IMR-90 (cell line): ENCODE measurements at regions not wholly inside any gene's neighbourhood (a gene's known extent, or its start where the extent isn't known, plus 50 kb on each side); places are given as distances from the start of the nearest gene placed in this dataset.

Source experiments
- ATAC-seq: fragments of 200-7000 bp; cut with Tn5 transposase; 2 replicates; pipeline ENCODE4 v1.9.1; 2020; ENCODE audit warnings: low read depth, mild to moderate bottlenecking, moderate library complexity
- BruUV-seq: library from RNA; stranded (reverse); fragments of 400-500 nt; replicated peaks from 2 replicates; lab custom pipeline; 2021; lab: Mats Ljungman, UMichigan
- CTCF ChIA-PET: fragments of 300-600 bp; formaldehyde crosslinking; extraction: SDS; loops from one replicate; lab custom pipeline; 2021; ENCODE audit warnings: antibody characterized with exemption; lab: Yijun Ruan, JAX
- POLR2A ChIA-PET: fragments of 300-600 bp; sonication (Branson Sonifier 250); formaldehyde crosslinking; loops from one replicate; lab custom pipeline; 2022; ENCODE audit warnings: antibody characterized with exemption; ENCODE audit not compliant: unreplicated experiment; lab: Charles Lee
- DNase-seq: peaks from one replicate; pipeline ENCODE4 v3.0.0; 2013
- H2AFZ ChIP-seq: replicated peaks from 2 replicates; pipeline ENCODE3; 2013; ENCODE audit warnings: low read length, mild to moderate bottlenecking; ENCODE audit not compliant: poor library complexity
- H2AK5ac ChIP-seq: 2 replicates; pipeline ENCODE4 v1.6.1; 2013; ENCODE audit warnings: low read depth, low read length, inconsistent platforms
- H2AK9ac ChIP-seq: replicated peaks from 2 replicates; pipeline ENCODE3; 2013; ENCODE audit warnings: mild to moderate bottlenecking, low read depth, low read length, moderate library complexity; ENCODE audit not compliant: poor library complexity
- H2BK120ac ChIP-seq: 2 replicates; pipeline ENCODE4 v1.6.1; 2013; ENCODE audit warnings: low read depth, low read length, inconsistent platforms
- H2BK15ac ChIP-seq: 3 replicates; pipeline ENCODE4 v1.6.1; 2013; ENCODE audit warnings: low read depth, low read length, inconsistent platforms
- H2BK20ac ChIP-seq: 2 replicates; pipeline ENCODE4 v1.6.1; 2013; ENCODE audit warnings: low read depth, mild to moderate bottlenecking, inconsistent platforms, low read length, moderate library complexity
- H2BK5ac ChIP-seq: 2 replicates; pipeline ENCODE4 v1.6.1; 2013; ENCODE audit warnings: mild to moderate bottlenecking, low read depth, low read length, inconsistent platforms; ENCODE audit not compliant: poor library complexity, severe bottlenecking
- H3K14ac ChIP-seq: replicated peaks from 2 replicates; pipeline ENCODE4 v1.6.1; 2013; ENCODE audit warnings: low read depth, low read length, inconsistent platforms
- H3K18ac ChIP-seq: 2 replicates; pipeline ENCODE4 v1.6.1; 2013; ENCODE audit warnings: low read depth, low read length, control low read depth
- H3K23ac ChIP-seq: 2 replicates; pipeline ENCODE4 v1.6.1; 2013; ENCODE audit warnings: low read depth, low read length, inconsistent platforms
- H3K27ac ChIP-seq: 2 replicates; pipeline ENCODE4 v1.5.1; 2013; ENCODE audit warnings: mild to moderate bottlenecking, control low read depth, low read length; ENCODE audit not compliant: insufficient read depth
- H3K27me3 ChIP-seq: 2 replicates; pipeline ENCODE4 v1.6.1; 2013; ENCODE audit warnings: low read length; ENCODE audit not compliant: control insufficient read depth, insufficient read depth
- H3K36me3 ChIP-seq: 2 replicates; pipeline ENCODE4 v1.6.1; 2013; ENCODE audit warnings: low read length, mixed read lengths; ENCODE audit not compliant: control insufficient read depth, insufficient read depth
- H3K4ac ChIP-seq: 2 replicates; pipeline ENCODE4 v1.6.1; 2013; ENCODE audit warnings: low read depth, low read length, inconsistent platforms
- H3K4me1 ChIP-seq: 2 replicates; pipeline ENCODE4 v1.6.1; 2013; ENCODE audit warnings: low read length, mixed read lengths; ENCODE audit not compliant: control insufficient read depth, insufficient read depth
- H3K4me2 ChIP-seq: 2 replicates; pipeline ENCODE4 v1.6.1; 2013; ENCODE audit warnings: low read depth, mild to moderate bottlenecking, control low read depth, low read length, moderate library complexity
- H3K4me3 ChIP-seq: 2 replicates; pipeline ENCODE4 v1.5.1; 2013; ENCODE audit warnings: low read depth, mild to moderate bottlenecking, control low read depth, low read length, moderate library complexity; ENCODE audit not compliant: insufficient read depth
- H3K56ac ChIP-seq: 2 replicates; pipeline ENCODE4 v1.6.1; 2013; ENCODE audit warnings: low read length, inconsistent platforms; ENCODE audit not compliant: insufficient read depth; ENCODE audit errors: extremely low read depth
- H3K79me1 ChIP-seq, 2 experiments: 2 replicates each; pipeline ENCODE4 v1.6.1; 2013; ENCODE audit warnings: low read length in 2 of 2, inconsistent platforms in 1 of 2, low read depth in 1 of 2
- H3K9ac ChIP-seq: 2 replicates; pipeline ENCODE4 v1.6.1; 2013; ENCODE audit warnings: low read depth, low read length, control low read depth
- H3K9me1 ChIP-seq: 2 replicates; pipeline ENCODE4 v1.6.1; 2013; ENCODE audit warnings: low read length, inconsistent platforms; ENCODE audit not compliant: insufficient read depth
- H3K9me3 ChIP-seq: 2 replicates; pipeline ENCODE4 v1.6.1; 2013; ENCODE audit warnings: low read length; ENCODE audit not compliant: control insufficient read depth, insufficient read depth
- H4K20me1 ChIP-seq: 2 replicates; pipeline ENCODE4 v1.6.1; 2013; ENCODE audit warnings: low read length, inconsistent platforms; ENCODE audit not compliant: insufficient read depth
- H4K5ac ChIP-seq: 2 replicates; pipeline ENCODE4 v1.6.1; 2013; ENCODE audit warnings: mild to moderate bottlenecking, low read depth, low read length, control low read depth
- H4K8ac ChIP-seq, 2 experiments: 2 replicates each; pipeline ENCODE4 v1.6.1; 2013; ENCODE audit warnings: low read depth in 2 of 2, low read length in 2 of 2, control low read depth in 1 of 2, inconsistent platforms in 1 of 2
- H4K91ac ChIP-seq: 2 replicates; pipeline ENCODE4 v1.6.1; 2013; ENCODE audit warnings: low read depth, low read length, inconsistent platforms; ENCODE audit not compliant: insufficient read depth
- ELK1 ChIP-seq: fragments of 150-350 bp; IDR thresholded peaks from 2 replicates; pipeline ENCODE4 v1.6.1; 2016; ENCODE audit warnings: low read depth, mild to moderate bottlenecking, low read length, moderate library complexity, borderline replicate concordance
- FOS ChIP-seq: fragments of 150-350 bp; IDR thresholded peaks from 2 replicates; pipeline ENCODE4 v1.6.1; 2016; ENCODE audit warnings: low read depth, low read length
- MAFK ChIP-seq: IDR thresholded peaks from 2 replicates; pipeline ENCODE4 v1.6.1; 2012; ENCODE audit warnings: low read depth, low read length, improper control_type of control experiment
- MXI1 ChIP-seq: IDR thresholded peaks from 2 replicates; pipeline ENCODE4 v1.6.1; 2012; ENCODE audit warnings: low read depth, mild to moderate bottlenecking, low read length, moderate library complexity, borderline replicate concordance
- RCOR1 ChIP-seq: IDR thresholded peaks from 2 replicates; pipeline ENCODE4 v1.6.1; 2012; ENCODE audit warnings: mild to moderate bottlenecking, low read length, improper control_type of control experiment; ENCODE audit not compliant: insufficient replicate concordance
- SMC3 ChIP-seq: fragments of 150-350 bp; IDR thresholded peaks from 2 replicates; pipeline ENCODE4 v1.6.1; 2016; ENCODE audit warnings: low read depth, mild to moderate bottlenecking, antibody characterized with exemption, low read length, moderate library complexity
- WGBS, 2 experiments: methylation state at CpG; one replicate each; pipeline versions ENCODE4 v1.1.5 to v1.1.7; 2013; ENCODE audit warnings: missing lambda C conversion rate in 2 of 2; ENCODE audit not compliant: insufficient read length in 1 of 2; ENCODE audit errors: extremely low coverage in 2 of 2; 5-methylcytosine and 5-hydroxymethylcytosine counted together
- dilution Hi-C: fragments of 300-500 bp; cut with HindIII; formaldehyde crosslinking; loops from one replicate; pipeline ENCODE4 v1.14.3; 2018; ENCODE audit warnings: low sequenced_read_pairs; ENCODE audit not compliant: unreplicated experiment
- in situ Hi-C: fragments of 300-500 bp; cut with MboI; formaldehyde crosslinking; loops from 3 replicates; pipeline ENCODE4 v1.14.3; 2019; ENCODE audit warnings: low sequenced_read_pairs, inconsistent platforms, mixed read lengths
- intact Hi-C: fragments of 100-400 bp; cut with micrococcal nuclease; formaldehyde crosslinking; loops from 2 replicates; pipeline ENCODE4 v1.10.0; 2022

- Histone ChIP-seq H3K9ac (no peak overlapping the region), H3K9me3 (no peaks in the 10 kb centered on the region), H3K14ac (no peak overlapping the region), H3K36me3 (no peaks in the 10 kb centered on the region), H3K4me2 (no peak overlapping the region), H3K27ac (no peak overlapping the region), H3K18ac (no peak overlapping the region), H3K4ac (no peak overlapping the region), H4K20me1 (no peaks in the 10 kb centered on the region), H3K79me1 (no peaks in the 10 kb centered on the region), H2AFZ (no peak overlapping the region), H3K27me3 (no peaks in the 10 kb centered on the region), H3K56ac (no peak overlapping the region), H3K4me3 (no peak overlapping the region), H4K5ac (no peak overlapping the region), H3K23ac (no peak overlapping the region), H3K4me1 (no peaks in the 10 kb centered on the region), H4K91ac (no peak overlapping the region), H2BK15ac (no peak overlapping the region), H2BK20ac (no peak overlapping the region), H2AK5ac (no peak overlapping the region), H3K9me1 (no peaks in the 10 kb centered on the region), H2BK120ac (no peak overlapping the region), H2AK9ac (no peak overlapping the region), H4K8ac (no peak overlapping the region), H2BK5ac (no peak overlapping the region)
- BruUV-seq, result no TSS peak
- ChIA-PET CTCF (no interaction called here), POLR2A (no interaction called here)
- DNase-seq (no peak), ATAC-seq (no peak)
- no peak for TF ChIP-seq FOS
- no peak for TF ChIP-seq RCOR1
- no peak for TF ChIP-seq MXI1
- no peak for TF ChIP-seq ELK1
- no peak for TF ChIP-seq SMC3
- TF ChIP-seq MAFK, result no peak
- dilution Hi-C loops (no loop called here), intact Hi-C loops (no loop called here), in situ Hi-C loops (no loop called here)
- WGBS, 2 experiments, result no CpG with 5 or more reads among the region's 3 CpGs
Measured at GRCh38 chr3:144289057-144289456, 317.4 kb downstream of the DIPK2A start.
